DMS79 (cell line): ENCODE measurements at regions not wholly inside any gene's neighbourhood (a gene's known extent, or its start where the extent isn't known, plus 50 kb on each side); places are given as distances from the start of the nearest gene placed in this dataset.
"Not testable (repeated sequence)": the region's sequence is repeated elsewhere in the genome, so short reads cannot be mapped to it uniquely, and the experiment has no call there.

ENCODE experiments used
- DNase-seq: peaks from one replicate; lab custom pipeline; 2025; lab: John Stamatoyannopoulos, UW

- not testable (repeated sequence) for DNase-seq
Observed at GRCh38 chr10:78096486-78096885, 62.8 kb downstream of the RPS24 start.

GRCh38 chr10:78102593-78102992, 68.9 kb downstream of the RPS24 start:
- DNase-seq, result not testable (repeated sequence)

GRCh38 chr10:78109210-78109609, 75.5 kb downstream of the RPS24 start:
- DNase-seq, result no peak

GRCh38 chr10:78115135-78115853, 81.6 kb downstream of the RPS24 start:
- no peak for DNase-seq

GRCh38 chr10:78116361-78116760, 82.7 kb downstream of the RPS24 start:
- no peak for DNase-seq

- DNase-seq, result no peak
Observed at GRCh38 chr10:78118591-78118990, 84.9 kb downstream of the RPS24 start.

- no peak for DNase-seq
Observed at GRCh38 chr10:78121801-78122200, 88.1 kb downstream of the RPS24 start.

GRCh38 chr10:78124167-78124566, 90.5 kb downstream of the RPS24 start:
- DNase-seq, result no peak

- no peak for DNase-seq
Observed at GRCh38 chr10:78129211-78129610, 95.5 kb downstream of the RPS24 start.

- no peak for DNase-seq
Observed at GRCh38 chr10:78130966-78131710, 97.5 kb downstream of the RPS24 start.

GRCh38 chr10:78134773-78135306, 101.2 kb downstream of the RPS24 start:
- DNase-seq, result no peak

GRCh38 chr10:78137147-78137546, 103.5 kb downstream of the RPS24 start:
- DNase-seq, result no peak

- DNase-seq, result no peak
Observed at GRCh38 chr10:78139341-78139740, 105.7 kb downstream of the RPS24 start.

GRCh38 chr10:78140066-78140630, 106.5 kb downstream of the RPS24 start:
- no peak for DNase-seq

- no peak for DNase-seq
Observed at GRCh38 chr10:78143576-78143975, 109.9 kb downstream of the RPS24 start.

- DNase-seq, result no peak
Observed at GRCh38 chr10:78146200-78146599, 112.5 kb downstream of the RPS24 start.

GRCh38 chr10:78147202-78147601, 113.5 kb downstream of the RPS24 start:
- no peak for DNase-seq

GRCh38 chr10:78148216-78148960, 114.7 kb downstream of the RPS24 start:
- no peak for DNase-seq

GRCh38 chr10:78148961-78149612, 115.4 kb downstream of the RPS24 start:
- no peak for DNase-seq

GRCh38 chr10:78150756-78151155, 117.1 kb downstream of the RPS24 start:
- DNase-seq, result no peak

- no peak for DNase-seq
Observed at GRCh38 chr10:78155722-78156121, 122.1 kb downstream of the RPS24 start.

- no peak for DNase-seq
Observed at GRCh38 chr10:78160591-78160990, 126.9 kb downstream of the RPS24 start.
